ENCODE measurements at regions not wholly inside any gene's neighbourhood (a gene's known extent, or its start where the extent isn't known, plus 50 kb on each side); places are given as distances from the start of the nearest gene placed in this dataset.

GRCh38 chr1:221084681-221085080, 205.4 kb downstream of the HLX start:
- Histone ChIP-seq H3K27ac (ENCODE audit: insufficient read depth, low read depth, low read length, poor library complexity, severe bottlenecking) (no peak overlapping the region), H3K27me3 (ENCODE audit: control insufficient read depth, insufficient read depth, low read length, poor library complexity, severe bottlenecking) (no peaks in the 10 kb centered on the region), H3K36me3 (ENCODE audit: control insufficient read depth, insufficient read depth, low read length) (no peaks in the 10 kb centered on the region), H3K4me3 (ENCODE audit: insufficient read depth, low read depth, low read length) (no peak overlapping the region), H3K4me1 (ENCODE audit: control insufficient read depth, insufficient read depth, low read length) (no peaks in the 10 kb centered on the region), H3K9me3 (ENCODE audit: control insufficient read depth, low read length) (no peaks in the 10 kb centered on the region)
- WGBS, 2 experiments = 93 to 94% methylated on average over 4 of the region's 4 CpGs

DNA sequence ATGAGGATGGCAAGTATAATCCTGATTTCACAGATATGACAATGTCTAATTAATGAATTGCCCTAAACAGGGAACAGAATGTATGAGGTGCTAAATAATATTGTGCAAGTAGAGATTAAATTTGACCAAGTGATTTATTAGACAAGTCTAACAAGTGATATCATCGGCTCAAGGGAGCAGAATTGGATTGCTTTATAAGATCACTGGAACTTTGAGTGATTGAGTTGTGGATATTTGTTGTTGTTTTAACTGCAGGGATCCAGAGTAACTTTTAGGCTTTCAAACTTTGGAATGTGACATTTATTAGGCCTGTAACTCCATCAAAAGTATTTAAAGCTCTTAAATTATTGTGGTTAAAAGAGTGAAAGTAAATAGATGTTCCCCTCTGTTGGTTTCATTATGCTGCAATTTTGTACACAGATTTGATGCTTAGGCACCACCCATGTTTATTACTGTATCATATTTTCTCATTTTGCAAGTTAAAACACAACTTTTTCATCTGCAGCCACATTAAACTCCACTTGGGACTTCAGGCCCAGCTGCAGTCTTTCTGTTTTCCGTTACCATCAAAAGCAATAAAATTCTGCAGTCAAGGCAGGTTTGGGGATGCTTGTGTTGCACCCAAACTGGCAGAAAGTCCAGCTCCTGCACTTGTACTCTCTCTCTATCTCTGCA, 206.6 kb downstream of the HLX start:
- WGBS, 2 experiments = 92 to 97% methylated on average over 2 of the region's 2 CpGs
- H3K36me3 ChIP-seq (ENCODE audit: control insufficient read depth, insufficient read depth, low read length) = no peaks in the 10 kb centered on the region
- H3K9me3 ChIP-seq (ENCODE audit: control insufficient read depth, low read length) = no peaks in the 10 kb centered on the region
- no peaks in the 10 kb centered on the region for H3K27me3 ChIP-seq (ENCODE audit: control insufficient read depth, insufficient read depth, low read length, poor library complexity, severe bottlenecking)
- H3K4me3 ChIP-seq (ENCODE audit: insufficient read depth, low read depth, low read length) = no peak overlapping the region
- no peak overlapping the region for H3K27ac ChIP-seq (ENCODE audit: insufficient read depth, low read depth, low read length, poor library complexity, severe bottlenecking)
- no peaks in the 10 kb centered on the region for H3K4me1 ChIP-seq (ENCODE audit: control insufficient read depth, insufficient read depth, low read length)

DNA sequence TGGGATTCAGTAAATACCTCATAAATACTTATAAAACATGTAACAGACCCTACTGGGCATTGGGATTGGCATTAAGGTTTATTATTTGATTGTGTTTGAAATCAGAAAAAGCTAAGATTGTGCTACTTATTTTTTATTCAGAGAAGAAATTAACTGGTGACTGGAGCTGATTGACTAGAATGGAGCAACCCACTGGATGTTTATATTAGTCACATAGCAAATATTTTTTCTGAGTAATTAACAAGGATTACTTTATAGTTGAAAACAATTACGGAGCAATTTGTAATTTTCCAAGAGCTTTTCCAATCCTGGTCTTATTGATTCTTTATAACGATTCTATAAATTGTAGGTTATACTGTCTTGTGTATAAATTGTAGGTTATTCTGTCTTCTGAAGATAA, 208.7 kb downstream of the HLX start:
- no peaks in the 10 kb centered on the region for H3K27me3 ChIP-seq (ENCODE audit: control insufficient read depth, insufficient read depth, low read length, poor library complexity, severe bottlenecking)
- whole genome bisulfite sequencing, 2 experiments = 92 to 96% methylated on average over 1 to 2 of the region's 2 CpGs
- no peaks in the 10 kb centered on the region for H3K36me3 ChIP-seq (ENCODE audit: control insufficient read depth, insufficient read depth, low read length)
- H3K4me3 ChIP-seq (ENCODE audit: insufficient read depth, low read depth, low read length) = no peak overlapping the region
- no peaks in the 10 kb centered on the region for H3K4me1 ChIP-seq (ENCODE audit: control insufficient read depth, insufficient read depth, low read length)
- no peak overlapping the region for H3K27ac ChIP-seq (ENCODE audit: insufficient read depth, low read depth, low read length, poor library complexity, severe bottlenecking)
- H3K9me3 ChIP-seq (ENCODE audit: control insufficient read depth, low read length) = no peaks in the 10 kb centered on the region

DNA sequence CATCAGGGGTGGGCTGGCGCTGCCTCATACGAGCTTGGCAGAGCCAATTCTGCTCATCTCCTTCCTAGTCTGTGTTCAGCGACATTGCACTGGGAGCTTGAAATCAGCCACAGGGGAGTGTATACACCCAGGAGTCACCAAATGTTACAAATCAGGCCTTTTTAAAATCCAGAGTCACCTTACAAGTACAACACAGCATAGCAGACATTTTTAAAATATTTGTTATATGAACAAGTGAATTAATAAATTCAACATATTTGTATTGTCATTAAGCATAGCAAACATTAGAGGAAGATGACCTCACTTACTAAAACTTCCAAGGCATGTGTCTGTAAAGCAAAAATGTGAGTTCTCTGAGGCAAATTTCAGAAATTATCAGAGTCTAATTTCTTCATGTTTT, 210.0 kb downstream of the HLX start:
- H3K27ac ChIP-seq (ENCODE audit: insufficient read depth, low read depth, low read length, poor library complexity, severe bottlenecking) = no peak overlapping the region
- no peaks in the 10 kb centered on the region for H3K9me3 ChIP-seq (ENCODE audit: control insufficient read depth, low read length)
- no peaks in the 10 kb centered on the region for H3K36me3 ChIP-seq (ENCODE audit: control insufficient read depth, insufficient read depth, low read length)
- WGBS, 2 experiments = 91 to 94% methylated on average over 3 of the region's 3 CpGs
- no peak overlapping the region for H3K4me3 ChIP-seq (ENCODE audit: insufficient read depth, low read depth, low read length)
- no peaks in the 10 kb centered on the region for H3K4me1 ChIP-seq (ENCODE audit: control insufficient read depth, insufficient read depth, low read length)
- H3K27me3 ChIP-seq (ENCODE audit: control insufficient read depth, insufficient read depth, low read length, poor library complexity, severe bottlenecking) = no peaks in the 10 kb centered on the region

- Histone ChIP-seq H3K9me3 (ENCODE audit: control insufficient read depth, low read length) (no peaks in the 10 kb centered on the region), H3K27ac (ENCODE audit: insufficient read depth, low read depth, low read length, poor library complexity, severe bottlenecking) (no peak overlapping the region), H3K27me3 (ENCODE audit: control insufficient read depth, insufficient read depth, low read length, poor library complexity, severe bottlenecking) (no peaks in the 10 kb centered on the region), H3K36me3 (ENCODE audit: control insufficient read depth, insufficient read depth, low read length) (no peaks in the 10 kb centered on the region), H3K4me1 (ENCODE audit: control insufficient read depth, insufficient read depth, low read length) (no peaks in the 10 kb centered on the region), H3K4me3 (ENCODE audit: insufficient read depth, low read depth, low read length) (no peak overlapping the region)
- WGBS, 2 experiments = 57% methylated on average over 1 of the region's 1 CpG; no CpG with 5 or more reads in 1 of the 2 experiments
These were observed 210.6 kb downstream of the HLX start for GRCh38 chr1:221089803-221090202.

- no peaks in the 10 kb centered on the region for H3K27me3 ChIP-seq (ENCODE audit: control insufficient read depth, insufficient read depth, low read length, poor library complexity, severe bottlenecking)
- no peaks in the 10 kb centered on the region for H3K4me1 ChIP-seq (ENCODE audit: control insufficient read depth, insufficient read depth, low read length)
- no peak overlapping the region for H3K27ac ChIP-seq (ENCODE audit: insufficient read depth, low read depth, low read length, poor library complexity, severe bottlenecking)
- WGBS, 2 experiments = 85 to 90% methylated on average over 5 of the region's 5 CpGs
- H3K4me3 ChIP-seq (ENCODE audit: insufficient read depth, low read depth, low read length) = no peak overlapping the region
- H3K9me3 ChIP-seq (ENCODE audit: control insufficient read depth, low read length) = no peaks in the 10 kb centered on the region
- no peaks in the 10 kb centered on the region for H3K36me3 ChIP-seq (ENCODE audit: control insufficient read depth, insufficient read depth, low read length)
These were observed 214.9 kb downstream of the HLX start for GRCh38 chr1:221093903-221094791.

- Histone ChIP-seq H3K36me3 (ENCODE audit: control insufficient read depth, insufficient read depth, low read length) (no peaks in the 10 kb centered on the region), H3K4me1 (ENCODE audit: control insufficient read depth, insufficient read depth, low read length) (no peaks in the 10 kb centered on the region), H3K9me3 (ENCODE audit: control insufficient read depth, low read length) (no peaks in the 10 kb centered on the region), H3K27ac (ENCODE audit: insufficient read depth, low read depth, low read length, poor library complexity, severe bottlenecking) (no peak overlapping the region), H3K27me3 (ENCODE audit: control insufficient read depth, insufficient read depth, low read length, poor library complexity, severe bottlenecking) (no peaks in the 10 kb centered on the region), H3K4me3 (ENCODE audit: insufficient read depth, low read depth, low read length) (no peak overlapping the region)
- WGBS, 2 experiments = 95 to 96% methylated on average over 4 to 6 of the region's 6 CpGs
These were observed 218.4 kb downstream of the HLX start for GRCh38 chr1:221097479-221098281.

- H3K36me3 ChIP-seq (ENCODE audit: control insufficient read depth, insufficient read depth, low read length) = no peaks in the 10 kb centered on the region
- H3K27me3 ChIP-seq (ENCODE audit: control insufficient read depth, insufficient read depth, low read length, poor library complexity, severe bottlenecking) = no peaks in the 10 kb centered on the region
- WGBS, 2 experiments = 93 to 94% methylated on average over 10 of the region's 10 CpGs
- no peak overlapping the region for H3K4me3 ChIP-seq (ENCODE audit: insufficient read depth, low read depth, low read length)
- H3K27ac ChIP-seq (ENCODE audit: insufficient read depth, low read depth, low read length, poor library complexity, severe bottlenecking) = no peak overlapping the region
- no peaks in the 10 kb centered on the region for H3K9me3 ChIP-seq (ENCODE audit: control insufficient read depth, low read length)
- H3K4me1 ChIP-seq (ENCODE audit: control insufficient read depth, insufficient read depth, low read length) = no peaks in the 10 kb centered on the region
These were observed 219.5 kb downstream of the HLX start for GRCh38 chr1:221098471-221099405.

GRCh38 chr1:221099747-221100595, 220.7 kb downstream of the HLX start:
- WGBS, 2 experiments = 93 to 95% methylated on average over 9 to 12 of the region's 12 CpGs
- no peaks in the 10 kb centered on the region for H3K36me3 ChIP-seq (ENCODE audit: control insufficient read depth, insufficient read depth, low read length)

More at GRCh38 chr1:221099747-221100595, 220.7 kb downstream of the HLX start:
- Histone ChIP-seq H3K4me3 (ENCODE audit: insufficient read depth, low read depth, low read length) (no peak overlapping the region), H3K4me1 (ENCODE audit: control insufficient read depth, insufficient read depth, low read length) (no peaks in the 10 kb centered on the region), H3K9me3 (ENCODE audit: control insufficient read depth, low read length) (no peaks in the 10 kb centered on the region), H3K27me3 (ENCODE audit: control insufficient read depth, insufficient read depth, low read length, poor library complexity, severe bottlenecking) (no peaks in the 10 kb centered on the region), H3K27ac (ENCODE audit: insufficient read depth, low read depth, low read length, poor library complexity, severe bottlenecking) (no peak overlapping the region)
